ENCODE measurements at regions not wholly inside any gene's neighbourhood (a gene's known extent, or its start where the extent isn't known, plus 50 kb on each side); places are given as distances from the start of the nearest gene placed in this dataset.
"Not testable (repeated sequence)": the region's sequence is repeated elsewhere in the genome, so short reads cannot be mapped to it uniquely, and the experiment has no call there.

DNA sequence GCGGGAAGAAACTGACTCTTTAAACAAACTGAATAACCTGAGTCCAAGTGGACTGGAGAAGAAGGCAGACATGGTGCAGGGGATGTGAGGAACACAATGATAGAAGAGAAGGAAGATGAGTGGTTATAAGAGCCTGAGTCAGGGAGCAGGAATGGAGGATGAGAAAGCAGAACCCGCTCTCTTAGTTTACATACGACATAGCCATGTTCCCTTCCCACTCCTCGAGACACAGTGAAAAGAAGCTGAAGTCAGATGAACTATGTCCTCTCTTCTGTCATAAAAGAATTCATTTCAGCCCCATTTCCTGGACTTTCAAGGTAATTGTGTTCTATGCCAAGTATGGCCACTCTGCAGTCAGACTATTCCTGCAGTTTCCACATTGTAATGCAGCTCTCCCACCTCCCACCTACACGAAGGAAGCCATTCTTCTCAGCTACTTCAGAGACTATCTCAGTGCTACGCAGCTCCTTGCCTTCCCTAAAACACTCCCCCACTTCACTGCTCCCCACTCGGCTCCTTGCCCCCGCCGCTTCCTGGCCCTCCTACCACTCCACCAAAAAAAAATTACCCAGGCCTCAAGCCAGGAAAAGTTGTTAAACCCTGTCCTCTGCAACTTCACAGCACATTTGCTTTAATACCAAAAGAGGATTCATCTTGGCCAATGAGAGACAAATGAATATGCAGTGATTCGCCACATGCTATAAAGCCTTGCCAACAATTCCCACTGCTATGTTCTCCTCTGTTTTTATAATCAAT, 323.4 kb upstream of the EPHA4 start (continued):
- TF ChIP-seq SMARCB1 (IDR thresholded peaks at IDR 0.05; ENCODE audit: insufficient read length, low read depth) (no peak), ZNF134 (CRISPR knock-in tag; conservative IDR thresholded peaks at IDR 0.05) (no peak), KDM2B (CRISPR knock-in tag; IDR thresholded peaks at IDR 0.05) (no peak)

DNA sequence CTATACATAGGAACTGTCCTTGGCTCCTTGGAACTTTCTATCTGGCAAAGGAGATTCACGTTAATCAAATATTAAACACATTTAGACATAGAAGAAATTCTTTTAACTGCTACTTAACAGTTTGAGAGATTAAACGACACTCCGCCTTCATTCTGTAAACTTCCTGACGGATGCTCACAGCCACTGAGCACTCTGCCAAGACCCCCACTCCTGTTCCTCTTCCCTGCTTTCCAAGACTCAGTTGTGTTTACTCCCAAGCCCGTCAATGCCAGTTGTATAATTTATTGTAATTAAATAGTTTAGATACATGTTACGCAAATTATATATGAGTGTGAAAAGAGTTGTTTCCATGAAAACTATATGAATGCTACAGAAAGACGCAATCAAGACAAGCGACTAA, 321.4 kb upstream of the EPHA4 start:
- no peaks in the 10 kb centered on the region for H4K20me1 ChIP-seq (replicated peaks; ENCODE audit: control insufficient read depth, insufficient read depth, low read length)
- no peak overlapping the region for H2AFZ ChIP-seq (ENCODE audit: low read depth, low read length)
- no peak for TF ChIP-seq KDM1A (IDR thresholded peaks at IDR 0.05)
- DNase-seq (ENCODE audit: extremely low read depth in 1 of 4, low spot score in 3 of 4) = no peak
- intact Hi-C loops (cut with micrococcal nuclease) = no loop called here
- WGBS (ENCODE audit: insufficient coverage, low coverage, missing lambda C conversion rate) = 0% methylated on average over 7 of the region's 8 CpGs
- no peaks in the 10 kb centered on the region for H3K4me1 ChIP-seq (replicated peaks in 1 of 2; ENCODE audit: control insufficient read depth in 2 of 2, insufficient read depth in 2 of 2, low read length in 2 of 2)
- in situ Hi-C loops (cut with MboI) = no loop called here
- no peak overlapping the region for H3K27ac ChIP-seq (ENCODE audit: extremely low read depth, low read depth, low read length)
- H3K9ac ChIP-seq (ENCODE audit: insufficient read depth in 1 of 2, low read depth in 2 of 2, low read length in 2 of 2) = no peak overlapping the region
- no peaks in the 10 kb centered on the region for H3K9me3 ChIP-seq (replicated peaks; ENCODE audit: control insufficient read depth, insufficient read depth, low read depth, low read length)
- H3K27me3 ChIP-seq (ENCODE audit: control insufficient read depth in 2 of 2, insufficient read depth in 2 of 2, low read length in 2 of 2) = no peaks in the 10 kb centered on the region
- no peaks in the 10 kb centered on the region for H3K9me1 ChIP-seq (ENCODE audit: control insufficient read depth, insufficient read depth, low read length)
- no peak for ATAC-seq
- FAIRE-seq = no peak
- no peaks in the 10 kb centered on the region for H3K36me3 ChIP-seq (ENCODE audit: control insufficient read depth, insufficient read depth, low read length)
- POLR2A ChIA-PET = no interaction called here
- BruUV-seq (replicated peaks) = no TSS peak
- H3K79me2 ChIP-seq (ENCODE audit: control insufficient read depth, insufficient read depth, low read length) = no peaks in the 10 kb centered on the region
- no peak overlapping the region for H3K4me3 ChIP-seq
- H3K4me2 ChIP-seq (ENCODE audit: insufficient read depth, low read length) = no peak overlapping the region
- CTCF ChIA-PET (ENCODE audit: low intra/inter-chr PET ratio) = no interaction called here

DNA sequence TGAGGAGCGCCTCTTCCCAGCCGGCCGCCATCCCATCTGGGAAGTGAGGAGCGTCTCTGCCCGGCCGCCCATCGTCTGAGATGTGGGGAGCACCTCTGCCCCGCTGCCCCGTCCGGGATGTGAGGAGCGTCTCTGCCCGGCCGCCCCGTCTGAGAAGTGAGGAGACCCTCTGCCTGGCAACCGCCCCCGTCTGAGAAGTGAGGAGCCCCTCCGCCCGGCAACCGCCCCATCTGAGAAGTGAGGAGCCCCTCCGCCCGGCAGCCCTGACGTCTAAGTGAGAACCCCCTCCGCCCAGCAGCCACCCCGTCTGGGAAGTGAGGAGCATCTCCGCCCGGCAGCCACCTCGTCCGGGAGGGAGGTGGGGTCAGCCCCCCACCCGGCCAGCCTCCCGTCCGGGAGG, 319.9 kb upstream of the EPHA4 start:
- H3K36me3 ChIP-seq (ENCODE audit: control insufficient read depth, insufficient read depth, low read length); H3K27ac ChIP-seq (ENCODE audit: extremely low read depth, low read depth, low read length); H3K4me3 ChIP-seq; BruUV-seq (replicated peaks); H3K4me1 ChIP-seq (replicated peaks in 1 of 2; ENCODE audit: control insufficient read depth in 2 of 2, insufficient read depth in 2 of 2, low read length in 2 of 2); H3K9ac ChIP-seq (ENCODE audit: insufficient read depth in 1 of 2, low read depth in 2 of 2, low read length in 2 of 2); H3K9me1 ChIP-seq (ENCODE audit: control insufficient read depth, insufficient read depth, low read length); H3K79me2 ChIP-seq (ENCODE audit: control insufficient read depth, insufficient read depth, low read length); H4K20me1 ChIP-seq (replicated peaks; ENCODE audit: control insufficient read depth, insufficient read depth, low read length); H3K4me2 ChIP-seq (ENCODE audit: insufficient read depth, low read length); POLR2A ChIA-PET; ATAC-seq; H3K9me3 ChIP-seq (replicated peaks; ENCODE audit: control insufficient read depth, insufficient read depth, low read depth, low read length); FAIRE-seq; CTCF ChIA-PET (ENCODE audit: low intra/inter-chr PET ratio); H3K27me3 ChIP-seq (ENCODE audit: control insufficient read depth in 2 of 2, insufficient read depth in 2 of 2, low read length in 2 of 2); intact Hi-C loops (cut with micrococcal nuclease); in situ Hi-C loops (cut with MboI); DNase-seq (ENCODE audit: extremely low read depth in 1 of 4, low spot score in 3 of 4); H2AFZ ChIP-seq (ENCODE audit: low read depth, low read length): not testable (repeated sequence)
- WGBS (ENCODE audit: insufficient coverage, low coverage, missing lambda C conversion rate) = no CpG with 5 or more reads among the region's 31 CpGs

Data from K562 (cell line).